HG03571 (cell line): ENCODE measurements at regions not wholly inside any gene's neighbourhood (a gene's known extent, or its start where the extent isn't known, plus 50 kb on each side); places are given as distances from the start of the nearest gene placed in this dataset.

ENCODE experiments used
- ATAC-seq: cut with Tn5 transposase; IDR thresholded peaks from one replicate; pipeline ENCODE4 v1.9.1; 2021; ENCODE audit not compliant: unreplicated experiment

DNA sequence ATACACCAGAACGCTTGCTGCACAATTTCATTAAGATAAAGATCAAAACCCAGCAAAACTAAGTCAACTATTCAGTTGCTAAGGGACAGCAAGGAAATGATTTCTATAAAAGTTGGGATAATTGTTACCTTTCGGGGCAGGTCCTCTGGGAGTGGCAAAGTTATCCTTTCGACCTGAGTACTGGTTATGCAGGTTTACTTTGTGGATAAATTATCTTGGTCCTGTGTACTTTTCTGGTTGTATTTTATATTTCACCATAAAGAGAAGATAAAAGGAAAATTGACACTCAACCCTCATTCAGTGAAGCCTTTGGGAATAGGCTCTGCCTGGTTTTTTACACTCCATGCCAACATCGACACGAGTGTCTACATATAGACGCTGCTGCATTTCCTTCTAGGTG, 146.5 kb downstream of the SYK start:
- ATAC-seq = no peak

DNA sequence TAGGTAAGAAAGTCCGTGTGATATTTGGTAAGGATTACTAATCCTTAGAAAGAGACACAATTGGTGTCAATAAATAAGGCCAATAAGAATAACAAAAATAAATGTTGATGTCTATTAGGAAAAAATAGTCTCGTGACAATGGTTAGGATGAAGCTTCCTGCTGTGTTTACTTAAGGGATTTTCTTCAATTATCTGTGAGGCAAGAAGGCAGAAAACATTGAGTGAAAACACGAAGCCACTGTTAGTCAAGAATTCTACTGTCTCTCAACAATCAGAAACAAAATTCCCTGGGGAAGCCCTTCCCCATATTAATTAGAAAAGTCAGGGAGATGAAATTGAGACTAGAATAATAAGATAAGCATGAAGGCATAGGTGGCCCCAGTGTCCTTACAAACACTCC, 149.0 kb downstream of the SYK start:
- ATAC-seq = no peak

DNA sequence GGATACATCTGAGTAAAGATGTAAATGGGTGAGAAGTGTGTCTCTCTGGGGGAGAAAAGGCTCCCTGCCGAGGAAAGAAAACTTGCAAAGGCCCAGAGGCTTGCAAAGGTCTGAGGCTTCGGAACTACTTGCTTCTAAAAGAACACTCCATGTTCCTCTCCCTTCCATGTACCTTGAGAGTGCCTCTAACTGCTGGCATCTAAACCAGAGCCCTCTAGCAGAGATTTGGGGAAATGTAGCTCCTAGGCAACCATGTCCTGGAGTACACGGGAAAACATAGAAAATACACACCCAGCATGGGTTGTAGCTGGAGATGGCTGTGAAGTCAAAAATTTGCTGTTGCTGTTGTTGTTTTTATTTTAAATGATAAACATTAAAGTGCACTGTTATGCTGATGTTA, 151.6 kb downstream of the SYK start:
- ATAC-seq = no peak

DNA sequence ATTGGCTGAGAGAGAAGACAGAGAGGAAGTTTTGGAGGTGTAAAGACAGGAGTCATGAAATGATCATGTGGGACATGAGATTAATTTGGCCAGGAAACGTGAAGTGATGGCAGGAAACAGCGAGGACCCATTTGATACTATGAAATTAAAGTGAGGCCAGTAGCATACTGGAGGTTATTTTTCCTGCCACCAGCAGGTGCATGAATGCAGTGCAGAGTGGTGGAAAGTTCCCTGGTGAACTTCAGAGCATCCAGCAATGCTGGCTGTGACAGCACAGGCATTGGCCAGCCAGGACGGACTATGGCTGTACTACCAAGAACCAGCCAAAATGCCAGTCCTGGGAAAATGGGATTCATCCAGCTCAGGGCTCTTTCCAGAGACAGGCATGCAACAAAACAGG, 152.2 kb downstream of the SYK start:
- no peak for ATAC-seq

DNA sequence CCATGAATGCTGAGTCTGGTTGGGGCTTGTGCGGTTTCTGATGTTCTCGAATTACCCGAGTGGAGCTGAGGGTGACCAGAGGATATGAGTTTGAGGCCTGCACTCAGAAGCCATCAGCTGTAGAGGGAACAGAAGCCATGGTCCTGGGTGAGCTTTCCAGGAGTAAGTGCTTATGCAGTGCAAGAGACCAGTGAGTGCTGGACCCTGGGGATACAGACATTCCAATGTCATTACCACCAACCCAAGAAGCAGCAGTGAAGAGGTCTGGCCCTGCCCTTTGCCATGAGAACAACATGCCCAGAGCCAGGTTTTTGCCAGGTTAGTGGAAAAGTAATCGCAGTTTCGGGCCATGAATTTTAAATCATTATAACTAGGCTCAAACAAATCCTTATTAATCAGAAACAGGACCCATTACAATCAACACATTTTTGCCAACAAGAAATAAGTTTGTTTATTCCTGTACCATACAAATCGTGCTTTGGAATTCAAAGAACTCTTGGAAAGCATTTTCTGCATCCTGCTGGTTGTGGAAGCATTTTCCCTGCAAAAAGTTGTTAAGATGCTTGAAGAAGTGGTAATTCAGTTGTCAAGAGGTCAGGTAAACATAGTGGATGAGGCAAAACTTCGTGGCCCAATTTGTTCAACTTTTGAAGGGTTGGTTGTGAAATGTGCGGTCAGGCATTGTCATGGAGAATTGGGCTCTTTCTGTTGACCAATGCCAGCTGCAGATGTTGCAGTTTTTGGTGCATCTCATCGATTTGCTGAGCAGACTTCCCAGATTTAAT, 154.6 kb downstream of the SYK start:
- ATAC-seq = no peak

DNA sequence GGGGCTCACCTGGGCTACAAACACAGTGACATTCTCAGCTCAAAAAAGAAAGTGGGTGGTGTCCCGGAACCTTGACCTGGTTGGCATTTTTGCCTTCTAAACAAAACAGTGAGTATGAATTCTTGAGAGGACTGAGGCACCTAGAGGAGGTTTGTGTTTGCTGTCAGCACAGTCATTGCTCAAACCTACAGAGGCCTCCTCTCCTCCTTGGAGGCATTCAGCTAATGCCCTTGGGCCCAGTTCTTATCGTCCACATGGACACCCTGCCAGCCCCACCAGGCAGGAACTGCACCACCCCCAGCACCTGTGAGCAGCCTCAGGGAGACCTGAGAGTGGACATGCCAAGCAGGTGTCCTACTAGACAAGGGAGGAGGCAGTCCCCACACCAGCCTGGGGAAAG, 156.7 kb downstream of the SYK start:
- no peak for ATAC-seq

DNA sequence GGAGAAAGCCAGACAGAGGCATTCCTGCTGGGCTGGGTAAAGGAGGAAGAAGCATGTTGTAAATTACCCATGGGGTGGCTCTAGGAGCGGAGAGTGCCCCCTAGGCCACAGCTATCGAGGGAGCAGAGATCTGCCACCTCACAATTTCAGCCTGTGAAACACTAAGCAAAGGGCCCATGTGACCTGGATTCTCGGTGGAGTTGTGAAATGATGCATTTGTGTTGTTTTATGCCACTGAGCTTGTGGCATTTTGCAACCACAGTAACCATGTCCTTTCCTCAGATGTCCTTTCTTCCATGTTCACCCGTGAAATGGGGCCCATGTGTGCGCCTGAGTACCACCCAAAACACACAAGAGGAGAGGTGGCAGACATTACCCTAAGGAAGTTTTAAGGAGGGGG, 159.3 kb downstream of the SYK start:
- ATAC-seq = no peak

DNA sequence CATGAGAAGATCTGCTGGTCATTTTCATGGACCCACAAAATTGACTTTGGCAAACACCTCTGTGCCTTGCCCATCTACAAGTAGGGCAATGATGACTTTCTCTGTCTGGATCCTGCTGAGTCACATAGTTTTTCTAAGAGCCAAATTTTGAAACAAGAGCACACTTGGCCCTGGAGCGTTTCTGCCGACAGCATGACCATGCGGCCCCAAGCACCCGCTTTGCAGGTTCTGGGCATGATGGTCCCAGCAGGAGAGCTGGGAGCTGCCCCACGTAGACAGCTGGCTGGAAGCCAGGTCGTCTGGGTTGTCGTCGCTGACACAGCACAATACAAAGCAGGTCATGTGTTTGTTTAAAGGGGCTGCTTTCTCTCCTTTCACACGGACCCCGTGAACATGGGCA, 159.8 kb downstream of the SYK start:
- ATAC-seq = no peak

DNA sequence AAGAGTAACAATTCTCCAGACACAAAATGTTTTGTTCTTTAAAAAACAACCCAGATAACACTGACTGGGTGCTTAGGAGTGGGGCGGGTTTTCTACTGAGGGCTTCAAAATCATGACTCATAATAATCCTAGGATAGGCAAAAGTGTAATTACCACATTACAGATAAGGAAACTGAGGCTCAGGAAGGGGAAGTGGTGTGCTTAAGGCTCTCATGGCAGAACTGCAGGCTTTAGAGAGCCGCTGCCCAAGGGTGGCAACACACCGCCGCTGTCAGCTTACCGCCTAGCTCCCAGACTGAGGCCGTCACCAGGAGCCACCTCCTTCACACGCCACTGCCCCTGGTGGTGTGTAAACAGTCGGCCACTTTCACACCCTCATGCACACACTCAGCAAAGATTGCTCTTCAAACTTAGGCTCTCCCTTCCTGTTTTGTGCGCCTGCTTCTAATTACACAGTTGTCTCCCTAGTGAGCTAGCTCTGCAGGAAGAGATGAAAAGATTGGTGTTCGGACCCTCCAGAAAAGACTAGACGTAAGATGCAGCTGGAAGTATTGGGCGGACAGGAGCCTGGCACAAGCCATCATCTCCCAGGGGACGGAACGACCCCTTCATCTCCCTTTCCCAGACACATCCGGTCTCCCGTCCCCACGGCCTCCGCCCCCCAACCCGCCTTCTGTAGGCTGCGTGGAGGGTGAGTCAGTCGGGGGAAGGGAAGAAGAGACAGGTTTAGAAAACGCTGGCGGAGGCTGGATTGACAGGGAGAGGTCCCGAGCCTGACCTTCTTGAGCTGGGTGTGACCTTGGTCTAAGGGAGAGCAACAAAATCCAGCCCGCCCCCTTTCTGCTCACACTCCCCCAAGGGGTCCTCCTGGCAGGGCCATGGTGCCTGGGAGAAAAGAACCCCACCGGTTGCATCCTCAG, 162.7 kb downstream of the SYK start:
- ATAC-seq = no peak

DNA sequence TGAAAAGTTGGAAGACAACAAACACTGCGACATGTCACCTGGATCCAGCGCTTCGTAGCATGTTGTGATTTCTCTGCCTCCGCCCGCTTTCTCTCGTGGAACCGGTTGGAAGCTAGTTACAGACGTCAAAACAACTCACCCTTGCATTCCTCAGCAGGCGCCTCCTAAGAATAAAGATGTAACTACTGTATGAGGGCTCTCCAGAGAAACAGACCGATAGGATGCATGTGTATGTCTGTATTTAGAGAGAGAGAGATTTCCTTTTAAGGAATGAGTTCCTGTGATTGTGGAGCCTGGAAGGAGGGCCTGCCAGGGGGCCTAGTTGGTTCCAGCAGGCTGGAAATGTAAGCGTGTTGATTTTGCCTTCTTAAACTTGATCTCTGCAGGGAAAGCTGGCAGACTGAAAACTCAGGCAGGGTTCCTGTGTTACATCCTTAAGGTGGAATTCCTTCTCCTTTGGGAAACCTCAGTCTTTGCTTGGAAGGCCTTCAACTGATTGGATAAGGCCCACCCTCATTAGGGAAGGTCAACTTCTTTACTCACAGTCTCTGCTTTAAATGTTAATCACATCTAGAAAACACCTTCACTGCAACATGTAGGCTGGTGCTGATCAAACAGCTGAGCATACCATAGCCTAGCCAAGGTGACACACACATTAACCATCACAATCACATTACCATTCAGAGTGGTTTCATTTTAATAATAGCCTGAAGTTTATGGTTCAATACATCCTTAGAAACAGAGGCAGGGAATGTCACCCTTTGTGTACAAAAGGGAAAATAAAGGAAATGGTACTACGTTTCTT, 163.8 kb downstream of the SYK start:
- ATAC-seq = no peak

DNA sequence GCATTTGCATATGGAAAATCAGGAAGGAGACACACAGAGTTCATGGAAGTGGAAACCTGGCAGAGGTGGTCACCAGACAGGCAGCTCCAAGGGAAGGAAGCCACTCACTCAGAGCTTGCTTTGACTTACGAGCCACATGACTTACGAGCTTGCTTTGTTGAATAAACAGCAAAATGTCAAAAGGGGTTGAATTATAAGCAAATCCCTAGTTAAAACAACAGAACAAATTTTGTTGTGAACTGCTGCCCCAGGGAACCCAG, 164.3 kb downstream of the SYK start:
- no peak for ATAC-seq

DNA sequence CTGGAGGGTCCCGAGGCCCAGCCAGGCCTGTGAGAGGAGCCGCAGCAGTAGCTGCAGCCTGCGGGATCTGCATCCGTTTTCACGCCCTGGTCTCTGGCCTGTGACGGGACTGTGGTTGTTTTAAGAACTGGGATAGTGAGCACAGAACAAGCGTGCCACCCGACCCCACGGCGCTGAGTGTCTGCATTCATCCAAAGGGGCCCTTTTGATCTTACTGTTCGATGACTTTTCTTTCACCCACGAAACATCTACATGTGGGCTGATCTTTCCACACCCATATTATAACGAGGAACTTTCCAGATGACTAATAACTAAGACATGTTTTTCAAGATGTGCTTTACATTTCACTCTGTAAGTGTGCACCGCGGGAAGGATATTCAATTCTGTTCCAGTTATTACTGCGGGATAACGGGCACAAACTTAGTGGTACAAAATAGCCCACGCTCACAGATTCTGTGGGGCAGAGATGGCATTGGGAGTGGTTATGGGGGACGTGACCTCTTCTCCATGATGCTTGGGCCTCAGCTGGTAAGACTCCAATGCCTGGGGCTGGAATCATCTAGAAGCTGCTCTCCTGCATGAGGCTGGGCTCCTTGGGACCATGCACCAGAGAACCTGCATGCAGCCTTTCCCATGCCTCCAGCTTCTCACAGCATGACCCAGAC, 165.0 kb downstream of the SYK start:
- ATAC-seq = no peak

DNA sequence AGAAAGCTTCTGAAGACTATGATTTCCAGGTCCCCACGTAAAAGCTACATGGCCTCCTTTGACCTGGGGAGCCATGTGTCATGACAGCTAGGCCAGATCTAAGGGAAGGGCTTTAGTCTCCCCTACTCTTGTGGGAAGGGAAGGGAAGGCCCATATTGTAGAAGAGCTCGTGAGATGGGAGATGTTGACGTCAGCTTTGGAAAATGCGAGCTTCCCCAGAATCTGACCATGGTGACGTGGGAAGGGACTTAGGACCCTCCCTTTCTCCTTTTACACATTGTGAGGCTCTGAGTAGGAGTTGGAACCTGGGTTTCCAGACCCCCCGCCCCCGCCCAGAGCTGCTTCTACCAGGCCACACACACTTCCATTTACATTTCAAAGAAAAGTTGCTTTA, 165.5 kb downstream of the SYK start:
- no peak for ATAC-seq

DNA sequence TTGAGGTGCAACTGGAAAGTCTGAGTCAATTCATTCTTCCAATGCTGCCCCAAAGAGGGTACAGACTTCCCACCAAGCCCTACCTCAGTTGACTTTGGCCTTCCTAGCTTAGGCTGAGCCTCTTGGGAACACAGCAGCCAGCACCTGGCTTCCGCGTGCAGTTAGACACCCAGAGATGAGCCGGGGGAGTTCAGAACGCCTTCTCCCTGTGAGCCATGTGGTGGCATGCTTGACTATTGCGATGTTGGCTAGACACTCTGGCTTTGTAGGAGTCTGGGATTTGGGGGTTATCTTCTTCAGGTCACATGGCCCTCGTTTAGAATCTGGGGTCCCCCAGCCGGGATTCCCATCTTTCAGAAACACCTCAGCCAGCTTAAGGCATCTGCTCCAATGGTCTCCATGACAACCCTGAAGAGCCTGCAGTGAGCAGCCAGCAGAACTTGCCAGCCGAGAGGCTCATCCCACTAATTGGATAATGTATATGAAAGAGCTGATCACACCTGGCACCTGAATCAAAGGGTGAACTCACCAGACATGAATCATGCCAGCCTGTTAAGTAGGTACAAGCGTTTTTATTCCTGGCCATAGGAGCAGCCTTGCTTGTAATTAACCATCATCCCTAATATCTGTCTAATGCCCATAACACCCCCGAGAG, 167.5 kb downstream of the SYK start:
- no peak for ATAC-seq

DNA sequence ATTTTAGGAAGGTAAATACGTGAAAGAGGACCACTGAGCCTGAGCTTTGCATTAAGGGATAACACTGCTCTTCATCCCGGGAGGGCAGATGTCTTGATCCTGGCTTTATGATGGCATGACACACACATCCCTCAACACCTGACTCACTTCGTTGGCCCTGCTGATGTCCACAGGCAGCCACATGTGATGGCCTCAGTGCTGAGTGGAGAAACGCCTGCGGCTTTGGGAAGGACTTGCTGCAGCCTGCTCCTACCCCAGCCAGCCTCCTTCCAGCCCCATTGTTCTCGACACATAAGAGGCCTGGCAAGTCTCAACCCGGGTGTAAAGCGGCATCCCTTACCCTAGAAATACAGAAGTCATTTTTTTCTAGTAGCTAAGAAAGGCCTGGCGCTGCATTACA, 169.0 kb downstream of the SYK start:
- no peak for ATAC-seq

DNA sequence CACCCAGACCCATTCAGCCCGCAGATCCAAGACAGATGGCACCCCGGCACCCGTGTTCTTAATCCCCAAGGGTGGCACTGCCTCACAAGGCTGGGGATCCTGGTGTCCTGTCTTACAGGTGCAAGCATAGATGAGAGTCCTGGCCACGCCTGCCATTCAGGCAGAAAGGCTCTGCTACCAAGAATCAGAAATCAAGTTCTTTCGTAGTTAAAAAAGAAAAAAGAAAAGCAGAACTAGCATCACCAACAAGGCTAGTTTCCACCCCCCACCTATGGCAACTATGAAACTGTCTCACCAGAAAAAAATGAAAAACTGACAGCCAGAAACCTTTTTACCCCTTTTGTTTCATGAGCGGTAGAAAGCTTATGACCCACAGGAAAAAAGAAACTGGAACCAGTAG, 170.4 kb downstream of the SYK start:
- no peak for ATAC-seq

DNA sequence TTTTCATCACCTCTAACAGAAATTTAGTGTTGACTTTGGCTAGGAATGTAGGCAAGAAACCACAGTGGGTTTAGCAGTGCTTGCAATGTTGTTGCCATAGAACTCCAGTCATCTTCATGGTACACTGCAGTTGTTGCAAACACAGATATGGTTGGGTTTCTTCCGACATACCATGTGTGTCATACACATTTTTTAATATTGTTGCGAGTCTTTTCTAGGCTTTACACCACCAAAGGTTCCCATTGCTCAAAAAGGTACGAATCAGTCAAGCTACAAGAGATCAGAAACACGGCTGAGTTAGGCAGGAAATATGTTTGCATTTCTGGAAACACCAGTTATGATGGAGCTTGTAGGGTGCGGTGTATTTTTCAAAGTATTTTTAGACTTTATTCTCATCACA, 172.4 kb downstream of the SYK start:
- no peak for ATAC-seq

DNA sequence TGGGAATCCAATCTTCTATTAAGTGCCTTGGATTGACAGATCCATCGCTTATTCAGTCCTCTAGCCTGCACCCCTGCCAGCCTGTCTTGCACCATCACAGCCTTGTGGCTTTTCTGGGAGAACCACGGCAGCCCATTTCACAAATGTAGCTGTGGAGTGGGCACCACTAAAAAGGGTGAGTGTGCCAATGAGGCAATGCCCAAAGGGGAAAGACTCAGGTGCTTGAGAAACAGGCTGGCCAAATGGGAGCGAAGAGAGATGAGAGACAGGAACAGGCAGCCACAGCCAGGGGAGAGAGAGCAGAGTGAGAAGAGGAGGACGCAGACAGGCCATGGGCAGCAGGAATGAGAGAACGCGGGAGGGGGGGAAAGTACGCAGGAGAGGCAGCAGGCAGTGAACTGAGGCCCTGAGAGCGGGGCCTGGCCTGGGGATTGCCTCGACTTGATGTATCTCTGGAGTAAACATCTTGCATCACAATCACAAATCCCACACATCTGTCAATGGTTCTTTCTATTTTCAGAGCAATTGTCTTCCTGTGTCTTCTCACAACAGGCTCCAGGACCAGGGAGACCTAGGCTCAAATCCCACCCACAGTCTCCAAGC, 173.1 kb downstream of the SYK start:
- no peak for ATAC-seq

DNA sequence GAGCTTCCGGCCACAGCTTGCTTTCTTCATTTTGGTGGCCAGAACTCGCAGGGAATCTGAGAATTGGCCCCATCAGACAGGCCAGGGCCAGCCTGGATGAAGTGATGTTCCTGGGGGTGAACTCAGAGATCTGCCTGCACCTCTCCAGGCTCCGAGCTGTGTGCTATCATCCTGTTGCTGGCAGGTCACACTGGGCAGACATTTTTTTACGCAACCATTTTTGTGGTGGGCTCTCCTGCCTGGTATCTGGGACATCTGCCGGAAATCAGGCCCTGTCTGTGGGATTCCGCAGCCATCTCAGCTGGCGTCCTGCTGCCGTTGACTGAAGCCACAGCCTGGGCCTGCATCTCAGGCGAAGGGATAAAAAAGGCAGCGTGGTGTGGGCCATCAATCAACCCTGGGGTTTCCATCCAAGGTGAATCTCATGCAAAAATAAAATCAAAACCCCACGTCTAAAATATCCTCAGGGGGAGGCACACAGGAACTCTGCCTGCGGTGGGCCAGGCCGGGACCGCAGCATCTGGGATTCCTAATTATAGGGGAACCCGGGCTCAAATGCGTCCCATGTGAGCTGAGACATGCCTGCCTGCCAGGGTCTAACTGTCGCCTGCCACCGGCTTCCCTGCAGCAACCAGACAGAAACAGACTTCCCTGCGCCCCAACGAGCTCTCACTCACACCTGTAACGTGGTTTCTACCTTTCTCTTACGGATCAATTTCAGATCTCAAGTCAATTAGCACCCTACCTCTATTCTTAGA, 174.3 kb downstream of the SYK start:
- no peak for ATAC-seq

DNA sequence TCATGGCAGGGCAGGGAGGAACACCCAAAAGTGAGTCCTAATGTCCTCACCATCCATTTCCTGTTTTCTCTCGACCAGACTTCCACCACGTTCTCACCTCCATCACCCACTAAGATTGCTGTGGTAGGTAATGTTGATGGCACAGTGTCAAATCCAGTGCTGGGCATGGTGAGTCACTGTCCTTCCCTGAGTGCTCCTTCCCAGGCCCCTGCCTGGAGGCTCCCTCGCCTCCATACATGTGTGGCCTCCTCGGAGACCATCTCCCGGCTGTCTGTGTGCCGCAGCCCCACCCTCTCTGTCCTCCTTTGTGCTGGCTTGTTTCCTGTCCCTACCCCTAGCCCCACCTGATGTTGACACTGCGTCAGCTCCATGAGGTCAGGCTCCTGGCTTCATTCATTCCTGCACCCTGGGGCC, 177.5 kb downstream of the SYK start:
- ATAC-seq = no peak
